ENCODE measurements at regions not wholly inside any gene's neighbourhood (a gene's known extent, or its start where the extent isn't known, plus 50 kb on each side); places are given as distances from the start of the nearest gene placed in this dataset.

- TF ChIP-seq CTCF (IDR thresholded peaks at IDR 0.05; ENCODE audit: poor library complexity, severe bottlenecking) = no peak
- TF ChIP-seq EZH2 (IDR thresholded peaks at IDR 0.05; ENCODE audit: borderline replicate concordance, insufficient read depth, low read length, poor library complexity, severe bottlenecking) = no peak
- peak; percentile 70 for TF ChIP-seq POLR2AphosphoS5 (IDR thresholded peaks at IDR 0.05)
- no peak for TF ChIP-seq RAD21 (conservative IDR thresholded peaks at IDR 0.05)
- no peak for TF ChIP-seq SMC3 (conservative IDR thresholded peaks at IDR 0.05; ENCODE audit: poor library complexity)
Observed at GRCh38 chr14:83004456-83005006, 1470.9 kb upstream of the SEL1L start.
